ENCODE measurements at regions not wholly inside any gene's neighbourhood (a gene's known extent, or its start where the extent isn't known, plus 50 kb on each side); places are given as distances from the start of the nearest gene placed in this dataset.
"Not testable (repeated sequence)": the region's sequence is repeated elsewhere in the genome, so short reads cannot be mapped to it uniquely, and the experiment has no call there.

DNA sequence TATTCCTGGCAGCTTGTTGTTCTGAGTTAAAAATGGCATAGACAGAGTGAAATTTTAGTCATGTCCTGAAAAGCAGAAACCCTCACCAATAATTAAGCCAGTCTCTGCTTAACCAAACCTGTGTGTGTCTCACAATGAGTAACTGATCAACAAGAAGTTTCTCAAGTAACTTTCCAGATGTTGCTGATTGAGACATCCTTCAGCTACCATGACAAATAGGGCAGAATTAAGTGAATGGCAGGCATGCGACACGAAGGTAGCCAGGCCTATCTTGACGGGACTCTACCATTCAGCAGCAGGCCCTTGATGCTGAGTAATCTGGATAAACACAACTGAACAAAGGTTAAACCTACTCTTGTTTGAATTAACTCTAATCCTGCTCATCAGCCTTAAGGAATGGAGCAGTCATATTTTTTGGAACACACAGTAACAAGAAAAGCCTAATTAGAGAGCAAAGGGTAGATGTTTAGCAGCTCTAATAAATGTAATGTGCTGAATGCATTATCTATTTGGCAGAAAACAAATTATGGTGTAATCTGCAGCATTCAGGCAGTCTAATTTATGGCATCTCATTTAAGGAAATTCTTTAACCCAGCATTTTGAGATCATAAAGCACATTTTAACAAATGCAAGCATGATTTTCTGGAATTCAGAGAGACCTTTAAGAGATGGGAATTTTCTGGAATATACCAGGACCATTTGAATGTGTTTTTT is 159.5 kb upstream of the EPHA4 start:
- Histone ChIP-seq H3K27me3 (ENCODE audit: control insufficient read depth, insufficient read depth, low read length) (no peaks in the 10 kb centered on the region), H3K27ac (ENCODE audit: low read depth, low read length) (no peak overlapping the region), H3K9ac (ENCODE audit: low read length) (no peak overlapping the region), H3K4me3 (ENCODE audit: low read depth, low read length) (no peak overlapping the region), H3K4me1 (ENCODE audit: control insufficient read depth, insufficient read depth, low read length) (no peaks in the 10 kb centered on the region), H3K36me3 (ENCODE audit: control insufficient read depth, insufficient read depth, low read length) (no peaks in the 10 kb centered on the region), H3K9me3 (ENCODE audit: control insufficient read depth, insufficient read depth, low read depth, low read length) (peaks cover 2% of the 10 kb centered on the region; the same call in 1 of the 2 replicates)

DNA sequence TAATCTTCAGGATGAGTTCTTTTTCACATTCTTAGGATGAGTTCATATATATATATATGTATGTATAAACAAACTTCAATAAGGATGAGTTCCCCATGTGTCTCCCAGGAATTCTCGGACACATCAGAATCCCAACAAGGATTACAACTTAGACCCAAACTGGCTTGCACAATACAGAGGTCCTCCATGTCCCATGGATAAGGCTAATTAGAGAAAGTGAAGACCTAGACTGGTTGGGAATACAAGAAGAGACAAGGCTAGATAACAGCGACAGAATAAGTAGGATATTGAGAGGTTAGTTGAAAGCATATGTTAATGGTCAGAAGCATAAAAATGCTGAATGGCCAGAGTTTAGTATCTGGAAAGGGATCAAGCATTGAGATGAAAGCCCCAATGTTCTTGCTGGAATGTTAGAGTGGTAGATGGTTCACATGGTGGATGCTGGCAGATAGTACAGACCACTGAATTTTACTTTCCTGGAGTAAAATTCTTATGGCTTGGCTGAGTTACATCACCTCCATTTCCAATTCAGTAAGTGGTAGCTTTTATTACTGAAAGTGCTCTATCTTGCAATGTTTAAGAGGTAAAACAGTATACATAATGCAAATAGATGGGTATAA is 154.9 kb upstream of the EPHA4 start:
- Histone ChIP-seq H3K36me3 (ENCODE audit: control insufficient read depth, insufficient read depth, low read length) (no peaks in the 10 kb centered on the region), H3K4me1 (ENCODE audit: control insufficient read depth, insufficient read depth, low read length) (no peaks in the 10 kb centered on the region), H3K27ac (ENCODE audit: low read depth, low read length) (no peak overlapping the region), H3K4me3 (ENCODE audit: low read depth, low read length) (no peak overlapping the region), H3K9me3 (ENCODE audit: control insufficient read depth, insufficient read depth, low read depth, low read length) (peaks cover 22% of the 10 kb centered on the region), H3K9ac (ENCODE audit: low read length) (no peak overlapping the region), H3K27me3 (ENCODE audit: control insufficient read depth, insufficient read depth, low read length) (no peaks in the 10 kb centered on the region)

DNA sequence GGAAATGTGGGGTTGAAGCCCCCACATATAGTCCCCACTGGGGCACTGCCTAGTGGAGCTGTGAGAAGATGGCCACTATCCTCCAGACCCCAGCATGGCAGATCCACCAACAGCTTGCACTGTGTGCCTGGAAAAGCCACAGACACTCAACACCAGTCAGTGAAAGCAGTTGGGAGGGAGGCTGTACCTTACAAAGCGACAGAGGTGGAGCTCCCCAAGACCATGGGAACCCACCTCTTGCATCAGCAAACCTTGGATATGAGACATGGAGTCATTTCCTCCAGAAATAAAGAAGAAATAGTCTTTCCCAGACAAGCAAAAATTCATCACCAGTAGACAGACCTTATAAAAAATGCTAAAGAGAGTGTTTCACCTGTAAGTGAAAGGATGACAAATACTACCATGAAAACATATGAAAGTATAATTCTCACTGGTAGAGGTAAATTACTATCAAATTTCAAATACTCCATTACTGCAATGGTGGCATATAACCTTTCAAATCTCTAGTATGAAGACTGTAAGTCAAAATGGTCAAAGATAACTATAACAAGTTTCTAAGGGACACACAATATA is 152.6 kb upstream of the EPHA4 start:
- Histone ChIP-seq H3K27me3 (ENCODE audit: control insufficient read depth, insufficient read depth, low read length) (no peaks in the 10 kb centered on the region), H3K27ac (ENCODE audit: low read depth, low read length) (no peak overlapping the region), H3K36me3 (ENCODE audit: control insufficient read depth, insufficient read depth, low read length) (no peaks in the 10 kb centered on the region), H3K4me3 (ENCODE audit: low read depth, low read length) (no peak overlapping the region), H3K9me3 (ENCODE audit: control insufficient read depth, insufficient read depth, low read depth, low read length) (peaks cover 22% of the 10 kb centered on the region), H3K9ac (ENCODE audit: low read length) (no peak overlapping the region), H3K4me1 (ENCODE audit: control insufficient read depth, insufficient read depth, low read length) (no peaks in the 10 kb centered on the region)

DNA sequence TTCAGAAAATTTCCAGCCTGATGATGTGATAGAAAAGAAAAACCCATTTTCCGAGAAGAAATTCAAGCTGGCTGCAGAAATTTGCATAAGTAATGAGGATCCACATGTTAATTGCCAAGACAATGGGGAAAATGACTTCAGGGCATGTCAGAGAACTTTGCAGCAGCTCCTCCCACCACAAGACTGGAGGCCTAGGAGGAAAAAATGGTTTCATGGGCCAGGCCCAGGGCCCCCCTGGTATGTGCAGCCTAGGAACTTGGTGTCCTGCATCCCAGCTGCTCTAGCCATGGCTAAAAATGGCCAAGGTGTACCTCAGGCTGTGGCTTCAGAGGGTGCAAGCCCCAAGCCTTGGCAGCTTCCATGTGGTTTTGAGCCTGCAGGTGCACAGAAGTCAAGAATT is 152.0 kb upstream of the EPHA4 start:
- not testable (repeated sequence) for H3K27ac ChIP-seq (ENCODE audit: low read depth, low read length); H3K27me3 ChIP-seq (ENCODE audit: control insufficient read depth, insufficient read depth, low read length); H3K36me3 ChIP-seq (ENCODE audit: control insufficient read depth, insufficient read depth, low read length); H3K4me1 ChIP-seq (ENCODE audit: control insufficient read depth, insufficient read depth, low read length); H3K9ac ChIP-seq (ENCODE audit: low read length); H3K4me3 ChIP-seq (ENCODE audit: low read depth, low read length)
- H3K9me3 ChIP-seq (ENCODE audit: control insufficient read depth, insufficient read depth, low read depth, low read length), result peaks cover 23% of the 10 kb centered on the region

DNA sequence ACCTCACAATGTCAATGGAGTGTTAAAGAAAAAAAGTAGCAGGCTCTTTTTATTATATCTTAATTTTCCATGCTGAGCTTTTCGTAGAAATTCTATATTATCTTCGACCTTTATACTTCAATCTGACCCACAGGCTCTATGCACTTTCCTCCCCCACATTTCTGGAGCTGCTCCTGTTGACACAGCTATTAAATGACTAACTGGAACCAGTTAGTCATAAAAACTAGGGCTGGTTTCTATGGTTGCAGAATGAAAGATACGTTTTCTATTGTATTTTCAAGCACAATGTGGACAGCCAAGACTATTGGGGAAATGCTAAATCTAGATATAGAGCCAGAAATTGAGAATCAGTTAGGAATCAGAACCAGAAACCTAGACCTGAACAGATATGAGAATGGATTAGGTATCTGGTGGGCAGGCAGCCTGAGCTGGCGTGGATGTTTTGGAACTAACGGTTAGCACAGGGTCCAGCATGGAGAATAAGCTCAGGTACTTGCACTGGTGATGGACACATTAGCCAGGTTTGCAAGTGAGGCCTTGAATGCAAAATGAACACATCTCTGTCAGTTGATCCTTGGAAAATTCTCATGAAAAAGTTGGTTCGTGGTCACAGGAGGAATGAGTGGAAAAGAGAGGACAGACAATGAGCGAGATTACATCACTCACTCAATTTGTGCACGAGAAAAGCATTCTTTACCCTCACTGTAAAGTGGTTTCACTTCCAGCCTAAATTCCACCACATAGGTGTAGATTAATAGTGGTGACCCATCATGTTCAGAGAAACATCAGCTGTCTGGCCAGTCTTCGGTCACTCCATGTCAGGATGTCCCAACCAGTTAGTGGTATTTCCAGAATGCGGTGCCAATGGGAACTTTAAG is 144.6 kb upstream of the EPHA4 start:
- Histone ChIP-seq H3K4me1 (ENCODE audit: control insufficient read depth, insufficient read depth, low read length) (peaks cover 17% of the 10 kb centered on the region), H3K4me3 (ENCODE audit: low read depth, low read length) (no peak overlapping the region), H3K27me3 (ENCODE audit: control insufficient read depth, insufficient read depth, low read length) (no peaks in the 10 kb centered on the region), H3K9me3 (ENCODE audit: control insufficient read depth, insufficient read depth, low read depth, low read length) (peaks cover 18% of the 10 kb centered on the region), H3K9ac (ENCODE audit: low read length) (no peak overlapping the region), H3K27ac (ENCODE audit: low read depth, low read length) (no peak overlapping the region), H3K36me3 (ENCODE audit: control insufficient read depth, insufficient read depth, low read length) (no peaks in the 10 kb centered on the region)

DNA sequence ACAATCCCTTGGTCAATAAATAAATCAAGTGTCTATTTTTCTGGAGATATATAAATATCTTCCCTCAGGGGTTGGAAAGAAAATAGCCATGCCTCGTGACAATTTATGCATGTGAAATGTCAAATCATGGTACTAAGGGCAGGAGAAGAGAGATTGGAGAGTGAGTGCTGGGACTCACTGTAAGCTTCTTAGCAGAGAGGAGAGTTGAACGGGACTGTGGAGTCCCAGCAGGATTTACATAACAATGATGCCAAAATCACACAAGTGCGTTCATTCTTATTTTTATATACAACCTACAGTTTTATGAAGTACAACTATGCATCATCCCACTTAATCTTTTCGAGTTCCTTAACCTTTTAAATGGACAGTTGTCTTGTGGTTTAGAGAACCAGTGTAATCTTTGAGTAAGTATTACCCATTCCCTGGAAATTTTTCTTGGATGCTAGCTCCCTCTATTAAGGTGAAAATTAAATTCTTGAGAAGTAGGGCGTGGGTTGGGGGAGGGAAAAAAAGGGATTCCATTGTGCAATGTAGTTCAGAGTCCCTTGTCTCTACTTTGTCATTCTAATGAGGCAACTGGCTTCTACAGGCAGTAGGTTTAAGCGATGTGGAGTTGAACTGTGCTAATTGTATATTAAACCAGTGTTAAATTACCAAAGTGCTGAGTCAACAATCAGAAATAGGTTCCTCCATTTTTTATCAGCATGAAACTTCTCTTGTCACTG is 143.6 kb upstream of the EPHA4 start:
- Histone ChIP-seq H3K27me3 (ENCODE audit: control insufficient read depth, insufficient read depth, low read length) (no peaks in the 10 kb centered on the region), H3K36me3 (ENCODE audit: control insufficient read depth, insufficient read depth, low read length) (no peaks in the 10 kb centered on the region), H3K9me3 (ENCODE audit: control insufficient read depth, insufficient read depth, low read depth, low read length) (peaks cover 18% of the 10 kb centered on the region), H3K4me3 (ENCODE audit: low read depth, low read length) (no peak overlapping the region), H3K4me1 (ENCODE audit: control insufficient read depth, insufficient read depth, low read length) (peaks cover 26% of the 10 kb centered on the region), H3K9ac (ENCODE audit: low read length) (no peak overlapping the region), H3K27ac (ENCODE audit: low read depth, low read length) (no peak overlapping the region)

DNA sequence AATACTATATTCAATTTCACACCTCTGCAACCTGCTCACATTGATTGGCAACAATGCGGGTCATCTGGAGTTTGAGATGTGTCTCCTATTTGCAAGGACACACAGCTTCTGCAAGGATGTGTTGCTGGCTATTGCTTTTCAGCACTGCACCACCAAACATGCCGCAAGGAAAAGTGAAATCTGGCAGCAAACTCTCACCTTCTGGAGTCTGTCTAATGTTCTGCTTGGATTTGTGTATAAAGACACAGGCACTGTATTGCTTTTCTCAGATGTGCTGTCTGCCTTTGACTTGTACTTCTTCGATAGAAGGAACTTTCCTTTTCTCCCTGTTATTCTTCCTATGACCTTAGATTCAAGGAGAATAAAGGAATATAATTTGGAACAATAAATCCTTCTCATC is 138.6 kb upstream of the EPHA4 start:
- H3K27ac ChIP-seq (ENCODE audit: low read depth, low read length), result no peak overlapping the region
- no peak overlapping the region for H3K4me3 ChIP-seq (ENCODE audit: low read depth, low read length)
- H3K4me1 ChIP-seq (ENCODE audit: control insufficient read depth, insufficient read depth, low read length), result peaks cover 44% of the 10 kb centered on the region
- H3K27me3 ChIP-seq (ENCODE audit: control insufficient read depth, insufficient read depth, low read length), result no peaks in the 10 kb centered on the region
- H3K9ac ChIP-seq (ENCODE audit: low read length), result no peak overlapping the region
- H3K9me3 ChIP-seq (ENCODE audit: control insufficient read depth, insufficient read depth, low read depth, low read length), result no peaks in the 10 kb centered on the region
- H3K36me3 ChIP-seq (ENCODE audit: control insufficient read depth, insufficient read depth, low read length), result no peaks in the 10 kb centered on the region

DNA sequence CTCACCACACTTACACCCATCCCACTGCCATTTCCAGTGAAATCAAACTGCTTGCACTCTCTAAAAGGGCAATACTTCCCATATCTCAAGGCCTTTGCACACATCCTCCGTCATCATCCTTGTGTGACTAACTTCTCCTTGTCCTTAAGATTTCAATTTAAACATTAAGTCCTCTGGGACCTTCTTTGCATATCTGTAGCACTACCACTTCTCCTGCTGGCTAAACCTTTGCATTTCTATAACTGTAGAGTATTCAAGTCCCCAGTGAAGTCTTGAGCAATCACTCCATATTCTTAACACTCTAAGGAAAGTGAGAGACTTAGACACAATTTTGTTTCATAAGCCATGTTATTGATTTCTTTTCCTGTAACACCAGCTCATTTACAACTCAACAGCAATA is 136.8 kb upstream of the EPHA4 start:
- no peaks in the 10 kb centered on the region for H3K36me3 ChIP-seq (ENCODE audit: control insufficient read depth, insufficient read depth, low read length)
- no peak overlapping the region for H3K27ac ChIP-seq (ENCODE audit: low read depth, low read length)
- peak overlapping the region; percentile 1; the same call in 1 of the 2 replicates for H3K4me3 ChIP-seq (ENCODE audit: low read depth, low read length)
- H3K27me3 ChIP-seq (ENCODE audit: control insufficient read depth, insufficient read depth, low read length), result no peaks in the 10 kb centered on the region
- H3K9me3 ChIP-seq (ENCODE audit: control insufficient read depth, insufficient read depth, low read depth, low read length), result no peaks in the 10 kb centered on the region
- peaks cover 54% of the 10 kb centered on the region for H3K4me1 ChIP-seq (ENCODE audit: control insufficient read depth, insufficient read depth, low read length)
- no peak overlapping the region for H3K9ac ChIP-seq (ENCODE audit: low read length)

DNA sequence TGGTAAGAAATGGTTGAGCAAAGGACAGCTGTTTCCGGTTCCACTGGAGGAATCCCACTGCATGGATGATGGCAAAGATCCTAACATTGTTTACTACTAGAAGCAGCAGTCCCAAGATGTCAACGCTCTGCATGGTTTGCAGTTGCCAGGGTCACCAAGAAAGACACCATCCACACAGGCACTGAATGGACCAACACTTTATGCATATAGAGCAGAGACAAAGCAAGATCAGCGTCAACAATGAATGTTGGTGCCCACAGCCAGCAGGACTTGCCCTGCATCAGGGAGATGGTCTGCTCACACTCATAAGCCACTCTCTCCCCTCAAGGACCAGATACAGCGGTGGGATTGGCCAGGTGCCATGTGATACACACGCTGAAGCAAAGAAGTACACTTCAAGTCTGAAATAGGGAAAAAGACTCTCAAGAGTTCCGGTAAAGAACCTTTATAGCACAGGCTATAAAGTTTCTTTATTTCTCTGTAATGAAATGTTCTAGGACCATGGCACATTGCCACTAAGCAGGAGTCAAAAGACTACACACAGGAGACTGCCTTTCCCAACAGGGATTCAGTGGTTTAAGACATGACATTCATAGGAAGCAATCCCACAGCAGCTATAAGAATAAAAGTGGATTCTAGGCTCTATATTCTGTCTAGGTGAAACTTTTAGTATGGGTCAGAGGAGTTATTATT is 133.2 kb upstream of the EPHA4 start:
- Histone ChIP-seq H3K27ac (ENCODE audit: low read depth, low read length) (no peak overlapping the region), H3K4me1 (ENCODE audit: control insufficient read depth, insufficient read depth, low read length) (peaks cover 37% of the 10 kb centered on the region), H3K9me3 (ENCODE audit: control insufficient read depth, insufficient read depth, low read depth, low read length) (no peaks in the 10 kb centered on the region), H3K4me3 (ENCODE audit: low read depth, low read length) (no peak overlapping the region), H3K36me3 (ENCODE audit: control insufficient read depth, insufficient read depth, low read length) (no peaks in the 10 kb centered on the region), H3K9ac (ENCODE audit: low read length) (no peak overlapping the region), H3K27me3 (ENCODE audit: control insufficient read depth, insufficient read depth, low read length) (no peaks in the 10 kb centered on the region)

DNA sequence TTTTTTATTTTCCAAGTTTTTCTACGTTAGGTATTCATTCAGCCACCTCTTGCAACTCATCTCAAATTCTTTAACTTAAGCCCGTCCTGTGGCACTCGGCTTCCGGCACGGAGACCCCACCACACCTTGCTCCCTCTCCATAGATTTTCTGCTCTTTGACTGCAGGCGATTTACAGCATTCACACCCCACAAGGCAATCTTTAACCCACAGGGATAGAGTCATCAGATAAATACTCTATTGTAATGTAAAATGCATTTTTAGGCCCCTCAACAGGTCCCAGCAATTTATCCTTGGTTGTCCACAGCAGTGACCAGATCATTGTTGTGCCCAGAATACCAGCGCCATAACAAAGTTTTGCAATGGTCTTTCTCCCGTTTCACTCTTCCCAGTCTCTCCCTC is 132.3 kb upstream of the EPHA4 start:
- Histone ChIP-seq H3K4me1 (ENCODE audit: control insufficient read depth, insufficient read depth, low read length) (peaks cover 33% of the 10 kb centered on the region), H3K4me3 (ENCODE audit: low read depth, low read length) (no peak overlapping the region)

More for the DNA sequence above, 132.3 kb upstream of the EPHA4 start:
- Histone ChIP-seq H3K27me3 (ENCODE audit: control insufficient read depth, insufficient read depth, low read length) (no peaks in the 10 kb centered on the region), H3K9ac (ENCODE audit: low read length) (no peak overlapping the region), H3K9me3 (ENCODE audit: control insufficient read depth, insufficient read depth, low read depth, low read length) (no peaks in the 10 kb centered on the region), H3K36me3 (ENCODE audit: control insufficient read depth, insufficient read depth, low read length) (no peaks in the 10 kb centered on the region), H3K27ac (ENCODE audit: low read depth, low read length) (no peak overlapping the region)

All from HUES6 (cell line).